ENCODE measurements at regions not wholly inside any gene's neighbourhood (a gene's known extent, or its start where the extent isn't known, plus 50 kb on each side); places are given as distances from the start of the nearest gene placed in this dataset.
"Not testable (repeated sequence)": the region's sequence is repeated elsewhere in the genome, so short reads cannot be mapped to it uniquely, and the experiment has no call there.

DNA sequence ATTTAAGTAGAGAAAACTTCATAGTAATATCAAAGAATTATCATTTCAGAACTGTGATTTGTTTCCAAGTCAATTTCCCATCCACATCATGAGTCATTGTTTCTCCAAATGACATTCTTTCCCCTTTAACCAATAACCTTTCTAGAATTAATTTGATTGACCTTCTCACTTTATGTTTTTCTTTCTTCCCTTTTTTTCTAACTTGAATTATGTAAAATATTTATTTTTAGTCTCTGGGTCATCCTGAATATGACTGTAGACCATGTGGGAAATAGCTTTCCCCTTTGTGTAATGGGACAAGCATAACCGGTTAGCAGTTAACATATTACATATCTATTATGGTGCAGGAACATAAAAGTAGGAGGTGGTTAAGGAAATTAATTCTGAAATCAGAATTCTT lies 291.1 kb downstream of the GJA1 start:
- no peaks in the 10 kb centered on the region for H3K4me1 ChIP-seq (ENCODE audit: low read depth, poor library complexity, severe bottlenecking)
- H3K27ac ChIP-seq: no peak overlapping the region
- no peak overlapping the region for H3K4me3 ChIP-seq (IDR thresholded peaks at IDR 0.05; ENCODE audit: insufficient read depth, low read depth, low read length)
- H3K4me2 ChIP-seq: no peak overlapping the region
- no peak overlapping the region for H2AFZ ChIP-seq (ENCODE audit: low read depth)
- no peak for TF ChIP-seq CTCF (conservative IDR thresholded peaks at IDR 0.05; ENCODE audit: low read depth, low read length)
- H3K79me2 ChIP-seq (ENCODE audit: insufficient read depth, low read depth): no peaks in the 10 kb centered on the region
- no peaks in the 10 kb centered on the region for H3K36me3 ChIP-seq (ENCODE audit: insufficient read depth)
- H4K20me1 ChIP-seq (ENCODE audit: insufficient read depth): no peaks in the 10 kb centered on the region
- no peak overlapping the region for H3K9ac ChIP-seq
- no peaks in the 10 kb centered on the region for H3K27me3 ChIP-seq (ENCODE audit: insufficient read depth, low read depth)

DNA sequence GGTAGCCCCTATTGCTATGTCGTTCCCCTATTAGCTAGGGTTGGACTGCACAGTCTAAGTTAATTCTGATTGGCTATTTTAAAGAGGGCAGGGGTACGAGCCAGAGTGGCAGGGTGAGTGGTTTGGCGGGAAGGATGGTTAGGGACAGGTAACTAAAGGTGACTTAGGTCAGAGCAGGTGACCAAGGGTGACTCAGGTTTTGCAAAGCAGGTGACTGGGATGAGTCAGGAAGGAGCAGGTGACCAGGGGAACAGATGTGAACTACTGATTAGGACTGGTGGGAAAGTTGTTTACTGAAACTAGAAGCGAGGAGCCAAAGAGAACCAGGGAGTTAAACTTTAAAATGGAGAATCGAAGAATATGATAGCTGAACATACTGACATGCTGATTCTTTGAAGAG lies 295.2 kb downstream of the GJA1 start:
- H3K27me3 ChIP-seq (ENCODE audit: insufficient read depth, low read depth): no peaks in the 10 kb centered on the region
- no peaks in the 10 kb centered on the region for H4K20me1 ChIP-seq (ENCODE audit: insufficient read depth)
- no peak overlapping the region for H3K4me3 ChIP-seq (IDR thresholded peaks at IDR 0.05; ENCODE audit: insufficient read depth, low read depth, low read length)
- no peak overlapping the region for H2AFZ ChIP-seq (ENCODE audit: low read depth)
- no peaks in the 10 kb centered on the region for H3K36me3 ChIP-seq (ENCODE audit: insufficient read depth)
- H3K9ac ChIP-seq: no peak overlapping the region
- peaks cover 5% of the 10 kb centered on the region for H3K4me1 ChIP-seq (ENCODE audit: low read depth, poor library complexity, severe bottlenecking)
- no peak overlapping the region for H3K4me2 ChIP-seq
- TF ChIP-seq CTCF (conservative IDR thresholded peaks at IDR 0.05; ENCODE audit: low read depth, low read length): no peak
- no peaks in the 10 kb centered on the region for H3K79me2 ChIP-seq (ENCODE audit: insufficient read depth, low read depth)
- no peak overlapping the region for H3K27ac ChIP-seq

GRCh38 chr6:121731381-121731780 lies 295.9 kb downstream of the GJA1 start:
- TF ChIP-seq CTCF (conservative IDR thresholded peaks at IDR 0.05; ENCODE audit: low read depth, low read length): no peak
- Histone ChIP-seq H3K79me2 (ENCODE audit: insufficient read depth, low read depth) (no peaks in the 10 kb centered on the region), H3K27me3 (ENCODE audit: insufficient read depth, low read depth) (no peaks in the 10 kb centered on the region), H3K4me3 (IDR thresholded peaks at IDR 0.05; ENCODE audit: insufficient read depth, low read depth, low read length) (no peak overlapping the region), H3K9ac (no peak overlapping the region), H2AFZ (ENCODE audit: low read depth) (no peak overlapping the region), H4K20me1 (ENCODE audit: insufficient read depth) (no peaks in the 10 kb centered on the region), H3K27ac (no peak overlapping the region), H3K36me3 (ENCODE audit: insufficient read depth) (no peaks in the 10 kb centered on the region), H3K4me1 (ENCODE audit: low read depth, poor library complexity, severe bottlenecking) (peaks cover 11% of the 10 kb centered on the region), H3K4me2 (no peak overlapping the region)

DNA sequence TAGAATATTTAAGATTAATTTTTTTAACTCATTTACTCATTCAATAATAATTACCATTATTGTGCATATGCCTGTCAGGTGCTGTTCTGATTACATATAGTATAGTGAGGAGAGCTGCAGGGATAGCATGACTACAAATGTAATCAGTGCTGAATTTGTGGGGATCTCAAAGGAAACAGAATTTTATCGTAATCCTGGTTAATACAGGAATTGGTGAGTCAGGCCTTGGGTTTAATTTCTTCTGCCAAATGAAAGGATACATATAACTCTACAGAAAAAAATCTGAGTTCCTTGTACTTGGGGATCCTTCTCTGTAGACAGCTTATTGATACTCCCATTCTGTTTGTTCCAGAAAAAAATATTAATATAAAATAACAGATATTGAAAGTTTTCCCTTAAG lies 297.2 kb downstream of the GJA1 start:
- H3K4me3 ChIP-seq (IDR thresholded peaks at IDR 0.05; ENCODE audit: insufficient read depth, low read depth, low read length): no peak overlapping the region
- H3K9ac ChIP-seq: no peak overlapping the region
- no peaks in the 10 kb centered on the region for H3K79me2 ChIP-seq (ENCODE audit: insufficient read depth, low read depth)
- no peaks in the 10 kb centered on the region for H3K27me3 ChIP-seq (ENCODE audit: insufficient read depth, low read depth)
- H3K27ac ChIP-seq: no peak overlapping the region
- no peaks in the 10 kb centered on the region for H4K20me1 ChIP-seq (ENCODE audit: insufficient read depth)
- no peak overlapping the region for H3K4me2 ChIP-seq
- H3K36me3 ChIP-seq (ENCODE audit: insufficient read depth): no peaks in the 10 kb centered on the region
- peaks cover 20% of the 10 kb centered on the region for H3K4me1 ChIP-seq (ENCODE audit: low read depth, poor library complexity, severe bottlenecking)
- no peak overlapping the region for H2AFZ ChIP-seq (ENCODE audit: low read depth)
- TF ChIP-seq CTCF (conservative IDR thresholded peaks at IDR 0.05; ENCODE audit: low read depth, low read length): no peak

GRCh38 chr6:121733234-121733633 lies 297.8 kb downstream of the GJA1 start:
- Histone ChIP-seq H3K4me2 (no peak overlapping the region), H3K4me1 (ENCODE audit: low read depth, poor library complexity, severe bottlenecking) (peaks cover 20% of the 10 kb centered on the region), H3K9ac (no peak overlapping the region), H3K4me3 (IDR thresholded peaks at IDR 0.05; ENCODE audit: insufficient read depth, low read depth, low read length) (no peak overlapping the region), H3K27ac (no peak overlapping the region), H3K27me3 (ENCODE audit: insufficient read depth, low read depth) (no peaks in the 10 kb centered on the region), H4K20me1 (ENCODE audit: insufficient read depth) (no peaks in the 10 kb centered on the region), H2AFZ (ENCODE audit: low read depth) (no peak overlapping the region), H3K79me2 (ENCODE audit: insufficient read depth, low read depth) (no peaks in the 10 kb centered on the region), H3K36me3 (ENCODE audit: insufficient read depth) (no peaks in the 10 kb centered on the region)
- TF ChIP-seq CTCF (conservative IDR thresholded peaks at IDR 0.05; ENCODE audit: low read depth, low read length): no peak

- not testable (repeated sequence) for H2AFZ ChIP-seq (ENCODE audit: low read depth); H3K4me3 ChIP-seq (IDR thresholded peaks at IDR 0.05; ENCODE audit: insufficient read depth, low read depth, low read length); H3K4me2 ChIP-seq; H3K9ac ChIP-seq; H3K27ac ChIP-seq; H3K79me2 ChIP-seq (ENCODE audit: insufficient read depth, low read depth); H3K36me3 ChIP-seq (ENCODE audit: insufficient read depth); H3K27me3 ChIP-seq (ENCODE audit: insufficient read depth, low read depth); H4K20me1 ChIP-seq (ENCODE audit: insufficient read depth)
- peaks cover 20% of the 10 kb centered on the region for H3K4me1 ChIP-seq (ENCODE audit: low read depth, poor library complexity, severe bottlenecking)
These were observed 304.7 kb downstream of the GJA1 start for GRCh38 chr6:121740188-121740587.
